Prostate gland (tissue), 2 donors: ENCODE measurements at regions not wholly inside any gene's neighbourhood (a gene's known extent, or its start where the extent isn't known, plus 50 kb on each side); places are given as distances from the start of the nearest gene placed in this dataset.
"Not testable (repeated sequence)": the region's sequence is repeated elsewhere in the genome, so short reads cannot be mapped to it uniquely, and the experiment has no call there.

Source experiments
- DNase-seq: peaks from one replicate; pipeline ENCODE4 v3.0.0-alpha.2; 2019; ENCODE audit warnings: low spot score
- H3K27ac ChIP-seq, 2 donors: fragments of 200-600 bp; sonication (generic); 2 replicates each; pipeline ENCODE4 v1.5.1; 2017 to 2019
- H3K27me3 ChIP-seq: fragments of 200-600 bp; sonication (generic); replicated peaks from 2 replicates; pipeline ENCODE4 v1.5.1; 2019; ENCODE audit not compliant: insufficient read depth
- H3K36me3 ChIP-seq, 2 donors: fragments of 200-600 bp; sonication (generic); 1 replicate in 1 of 2; 2 replicates in 1 of 2; pipeline versions ENCODE4 v1.5.1 to v1.8.1; 2017 to 2019
- H3K4me1 ChIP-seq: fragments of 200-600 bp; sonication (generic); replicated peaks from 2 replicates; pipeline ENCODE4 v1.5.1; 2019
- H3K4me3 ChIP-seq, 2 donors: fragments of 200-600 bp; sonication (generic); 2 replicates each; pipeline ENCODE4 v1.5.1; 2017 to 2019
- H3K9me3 ChIP-seq: fragments of 200-600 bp; sonication (generic); 2 replicates; pipeline ENCODE4 v1.5.1; 2017
- CTCF ChIP-seq, 4 experiments: fragments of 200-600 bp in 2 of 4; fragments of 450-650 bp in 2 of 4; sonication (generic) in 2 of 4; IDR thresholded peaks; 1 replicate in 3 of 4; 2 replicates in 1 of 4; pipeline ENCODE4 v1.5.1; 2016 to 2019; ENCODE audit warnings: antibody characterized with exemption in 4 of 4, mild to moderate bottlenecking in 2 of 4, moderate library complexity in 2 of 4
- POLR2A ChIP-seq: fragments of 450-650 bp; IDR thresholded peaks from one replicate; pipeline ENCODE4 v1.6.1; 2016; ENCODE audit warnings: antibody characterized with exemption, mild to moderate bottlenecking
- POLR2AphosphoS5 ChIP-seq: sonication (generic); formaldehyde crosslinking; IDR thresholded peaks from one replicate; pipeline ENCODE4 v1.6.1; 2017; ENCODE audit warnings: antibody characterized with exemption
- WGBS: methylation state at CpG from one replicate; pipeline ENCODE4 v1.1.5; 2018; 5-methylcytosine and 5-hydroxymethylcytosine counted together
- intact Hi-C: fragments of 100-400 bp; cut with DNase I; formaldehyde crosslinking; loops from one replicate; pipeline ENCODE4 v1.14.2; 2022

GRCh38 chr6:112595841-112596240 is 248.7 kb downstream of the RFPL4B start:
- TF ChIP-seq POLR2A (no peak), POLR2AphosphoS5 (no peak), CTCF (IDR thresholded peaks at IDR 0.05) (no peak)
- no peak for DNase-seq
- Histone ChIP-seq H3K36me3 (no peaks in the 10 kb centered on the region), H3K4me3 (no peak overlapping the region), H3K27me3 (no peaks in the 10 kb centered on the region), H3K9me3 (no peaks in the 10 kb centered on the region), H3K4me1 (no peaks in the 10 kb centered on the region), H3K27ac (no peak overlapping the region)
- intact Hi-C loops = no loop called here
- 80% methylated on average over 2 of the region's 2 CpGs for WGBS

- no peak for DNase-seq
- TF ChIP-seq POLR2AphosphoS5 (no peak), CTCF (IDR thresholded peaks at IDR 0.05) (no peak)
- no peaks in the 10 kb centered on the region for H3K36me3 ChIP-seq
- 93% methylated on average over 1 of the region's 1 CpG for WGBS
- H3K4me3 ChIP-seq = no peak overlapping the region
- no peak overlapping the region for H3K27ac ChIP-seq
- no peaks in the 10 kb centered on the region for H3K9me3 ChIP-seq
- no peaks in the 10 kb centered on the region for H3K27me3 ChIP-seq
- no peaks in the 10 kb centered on the region for H3K4me1 ChIP-seq
- intact Hi-C loops = no loop called here
These were observed 250.0 kb downstream of the RFPL4B start for GRCh38 chr6:112597176-112597575.

GRCh38 chr6:112600168-112600567 is 253.0 kb downstream of the RFPL4B start:
- Histone ChIP-seq H3K36me3 (no peaks in the 10 kb centered on the region), H3K4me3 (no peak overlapping the region), H3K27ac (no peak overlapping the region), H3K9me3 (no peaks in the 10 kb centered on the region), H3K27me3 (no peaks in the 10 kb centered on the region), H3K4me1 (no peaks in the 10 kb centered on the region)
- 90% methylated on average over 3 of the region's 3 CpGs for WGBS
- DNase-seq = no peak
- TF ChIP-seq CTCF (IDR thresholded peaks at IDR 0.05) = no peak
- no peak for TF ChIP-seq POLR2A
- TF ChIP-seq POLR2AphosphoS5 = no peak
- intact Hi-C loops = no loop called here

GRCh38 chr6:112603726-112604125 is 256.6 kb downstream of the RFPL4B start:
- H3K9me3 ChIP-seq = no peaks in the 10 kb centered on the region
- DNase-seq = no peak
- WGBS = 93% methylated on average over 1 of the region's 1 CpG
- no peak overlapping the region for H3K27ac ChIP-seq
- H3K27me3 ChIP-seq = no peaks in the 10 kb centered on the region
- no peaks in the 10 kb centered on the region for H3K36me3 ChIP-seq
- no peak for TF ChIP-seq POLR2A
- no peak for TF ChIP-seq CTCF (IDR thresholded peaks at IDR 0.05)
- TF ChIP-seq POLR2AphosphoS5 = no peak
- H3K4me1 ChIP-seq = no peaks in the 10 kb centered on the region
- H3K4me3 ChIP-seq = no peak overlapping the region
- intact Hi-C loops = no loop called here

GRCh38 chr6:112606656-112607435 is 259.7 kb downstream of the RFPL4B start:
- H3K27ac ChIP-seq = no peak overlapping the region

GRCh38 chr6:112608925-112609324 is 261.8 kb downstream of the RFPL4B start:
- H3K27ac ChIP-seq, H3K36me3 ChIP-seq, H3K4me3 ChIP-seq, DNase-seq, H3K27me3 ChIP-seq, H3K9me3 ChIP-seq, intact Hi-C loops, H3K4me1 ChIP-seq: not testable (repeated sequence)
- 100% methylated on average over 1 of the region's 1 CpG for WGBS

More at GRCh38 chr6:112606656-112607435, 259.7 kb downstream of the RFPL4B start:
- WGBS = 45% methylated on average over 3 of the region's 3 CpGs
- intact Hi-C loops = no loop called here
- no peak for DNase-seq
- no peaks in the 10 kb centered on the region for H3K4me1 ChIP-seq
- no peak overlapping the region for H3K4me3 ChIP-seq
- no peak for TF ChIP-seq POLR2AphosphoS5
- no peak for TF ChIP-seq POLR2A
- no peak for TF ChIP-seq CTCF (IDR thresholded peaks at IDR 0.05)
- no peaks in the 10 kb centered on the region for H3K27me3 ChIP-seq
- no peaks in the 10 kb centered on the region for H3K36me3 ChIP-seq
- no peaks in the 10 kb centered on the region for H3K9me3 ChIP-seq
